Neural progenitor cell (in vitro differentiated cells): ENCODE measurements at regions not wholly inside any gene's neighbourhood (a gene's known extent, or its start where the extent isn't known, plus 50 kb on each side); places are given as distances from the start of the nearest gene placed in this dataset.

Source experiments
- DNase-seq: peaks from one replicate; pipeline ENCODE4 v3.0.0-alpha.2; 2016; ENCODE audit warnings: low spot score
- H2AFZ ChIP-seq: fragments of 200-600 bp; sonication (generic); replicated peaks from 2 replicates; pipeline ENCODE4 v1.6.1; 2016; ENCODE audit warnings: antibody characterized with exemption
- H3F3A ChIP-seq: fragments of 200-600 bp; sonication (generic); 2 replicates; pipeline ENCODE4 v1.6.1; 2016; ENCODE audit warnings: antibody characterized with exemption, low read depth
- H3K27ac ChIP-seq: fragments of 200-600 bp; sonication (generic); 2 replicates; pipeline ENCODE4 v1.5.1; 2016; ENCODE audit warnings: mild to moderate bottlenecking
- H3K27me3 ChIP-seq: fragments of 200-600 bp; sonication (generic); 2 replicates; pipeline ENCODE4 v1.6.1; 2016; ENCODE audit warnings: mild to moderate bottlenecking, moderate library complexity
- H3K36me3 ChIP-seq: fragments of 200-600 bp; sonication (generic); 2 replicates; pipeline ENCODE4 v1.5.1; 2016
- H3K4me1 ChIP-seq: fragments of 200-600 bp; sonication (generic); 2 replicates; pipeline ENCODE4 v1.6.1; 2016; ENCODE audit warnings: mixed run types
- H3K4me2 ChIP-seq: fragments of 200-600 bp; sonication (generic); 2 replicates; pipeline ENCODE4 v1.6.1; 2016
- H3K4me3 ChIP-seq: fragments of 200-600 bp; sonication (generic); 2 replicates; pipeline ENCODE4 v1.5.1; 2016
- H3K79me2 ChIP-seq: fragments of 200-600 bp; sonication (generic); 2 replicates; pipeline ENCODE4 v1.6.1; 2016; ENCODE audit warnings: low read depth
- H3K9ac ChIP-seq: fragments of 200-600 bp; sonication (generic); 2 replicates; pipeline ENCODE4 v1.6.1; 2016
- H3K9me3 ChIP-seq: fragments of 200-600 bp; sonication (generic); 2 replicates; pipeline ENCODE4 v1.5.1; 2016; ENCODE audit warnings: low read depth
- H4K20me1 ChIP-seq: fragments of 200-600 bp; sonication (generic); 2 replicates; pipeline ENCODE4 v1.6.1; 2016; ENCODE audit warnings: low read depth
- H3K27ac Mint-ChIP-seq: 3 replicates; pipeline ENCODE4 v1.8.0; 2021; ENCODE audit warnings: mixed read lengths
- H3K27me3 Mint-ChIP-seq: 2 replicates; pipeline ENCODE4 v1.8.0; 2022; ENCODE audit warnings: low read depth, mild to moderate bottlenecking, inconsistent platforms, moderate library complexity, mixed read lengths; ENCODE audit not compliant: insufficient read depth
- H3K36me3 Mint-ChIP-seq: 3 replicates; pipeline ENCODE4 v1.8.0; 2021; ENCODE audit warnings: mixed read lengths
- H3K4me1 Mint-ChIP-seq: 3 replicates; pipeline ENCODE4 v1.8.0; 2021; ENCODE audit warnings: mixed read lengths
- H3K4me3 Mint-ChIP-seq: 3 replicates; pipeline ENCODE4 v1.8.0; 2021; ENCODE audit warnings: mild to moderate bottlenecking, moderate library complexity, mixed read lengths
- H3K9me3 Mint-ChIP-seq: 3 replicates; pipeline ENCODE4 v1.8.0; 2020; ENCODE audit warnings: mixed read lengths
- EZH2 ChIP-seq: fragments of 200-600 bp; sonication (generic); IDR thresholded peaks from 2 replicates; pipeline ENCODE4 v1.6.1; 2017; ENCODE audit warnings: antibody characterized with exemption, mild to moderate bottlenecking, moderate library complexity
- EZH2phosphoT487 ChIP-seq: fragments of 200-600 bp; sonication (generic); IDR thresholded peaks from 2 replicates; pipeline ENCODE4 v1.6.1; 2017; ENCODE audit warnings: antibody characterized with exemption
- TF ChIP-seq, protein P1 (sequence below): fragments of 200-600 bp; sonication (generic); IDR thresholded peaks from 2 replicates; pipeline ENCODE4 v1.5.1; 2017; ENCODE audit warnings: antibody characterized with exemption, mild to moderate bottlenecking

DNA sequence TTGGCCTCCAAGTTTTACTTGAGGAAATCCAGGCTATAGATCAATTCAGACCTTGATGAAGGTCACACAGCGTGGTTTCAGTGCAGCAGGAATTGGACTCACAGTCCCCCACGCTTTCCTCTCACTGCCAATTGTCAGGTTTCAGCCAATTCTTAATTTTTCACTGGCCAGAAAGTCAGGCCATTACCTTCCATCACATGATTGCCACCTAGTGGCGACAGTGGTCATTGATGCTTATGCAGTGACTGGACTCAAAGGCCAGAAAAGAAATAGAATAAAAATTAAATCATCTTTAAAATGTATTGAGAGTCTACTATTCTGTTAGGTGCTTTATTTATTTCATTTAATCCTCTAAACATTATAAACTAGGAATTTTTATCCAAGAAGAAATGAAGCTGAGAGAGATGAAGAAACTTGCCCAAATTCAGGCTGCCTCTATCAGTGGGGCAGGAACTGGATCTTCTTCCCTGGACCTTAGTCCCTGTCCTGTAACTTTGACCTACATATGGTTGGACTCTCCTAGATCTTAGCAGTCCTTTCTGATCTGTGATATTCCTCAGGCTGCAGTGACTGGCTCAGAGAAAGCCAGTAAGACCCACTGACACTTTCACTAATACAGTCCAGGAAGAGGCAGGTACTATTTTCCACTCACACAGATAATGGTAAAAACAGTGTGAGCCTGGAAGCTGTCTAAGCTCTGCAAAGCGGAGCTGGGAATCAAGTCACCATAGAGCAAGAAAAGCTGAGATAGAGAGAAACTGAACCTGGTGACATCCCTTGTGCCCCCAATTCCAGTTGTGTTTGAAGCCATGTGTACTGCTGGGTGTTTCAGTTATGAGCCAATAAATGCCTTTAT is 133.3 kb downstream of the ELOVL4 start:
- H3K9me3 ChIP-seq: no peaks in the 10 kb centered on the region
- peaks cover 37% of the 10 kb centered on the region for H3F3A ChIP-seq
- Mint-ChIP-seq H3K36me3 (no peaks in the 10 kb centered on the region), H3K4me1 (peaks cover 40% of the 10 kb centered on the region), H3K4me3 (no peak overlapping the region), H3K9me3 (no peaks in the 10 kb centered on the region), H3K27me3 (peaks cover 8% of the 10 kb centered on the region), H3K27ac (peak overlapping the region; percentile 81)
- H3K27me3 ChIP-seq: no peaks in the 10 kb centered on the region
- H3K4me2 ChIP-seq: peak overlapping the region; percentile 72
- peak overlapping the region; percentile 43 for H2AFZ ChIP-seq
- H3K27ac ChIP-seq: peak overlapping the region; percentile 47
- peak; percentile 86 for DNase-seq
- no peak overlapping the region for H3K4me3 ChIP-seq
- peaks cover 43% of the 10 kb centered on the region for H3K4me1 ChIP-seq
- H3K9ac ChIP-seq: no peak overlapping the region
- H3K36me3 ChIP-seq: no peaks in the 10 kb centered on the region
- TF ChIP-seq, protein P1, sequence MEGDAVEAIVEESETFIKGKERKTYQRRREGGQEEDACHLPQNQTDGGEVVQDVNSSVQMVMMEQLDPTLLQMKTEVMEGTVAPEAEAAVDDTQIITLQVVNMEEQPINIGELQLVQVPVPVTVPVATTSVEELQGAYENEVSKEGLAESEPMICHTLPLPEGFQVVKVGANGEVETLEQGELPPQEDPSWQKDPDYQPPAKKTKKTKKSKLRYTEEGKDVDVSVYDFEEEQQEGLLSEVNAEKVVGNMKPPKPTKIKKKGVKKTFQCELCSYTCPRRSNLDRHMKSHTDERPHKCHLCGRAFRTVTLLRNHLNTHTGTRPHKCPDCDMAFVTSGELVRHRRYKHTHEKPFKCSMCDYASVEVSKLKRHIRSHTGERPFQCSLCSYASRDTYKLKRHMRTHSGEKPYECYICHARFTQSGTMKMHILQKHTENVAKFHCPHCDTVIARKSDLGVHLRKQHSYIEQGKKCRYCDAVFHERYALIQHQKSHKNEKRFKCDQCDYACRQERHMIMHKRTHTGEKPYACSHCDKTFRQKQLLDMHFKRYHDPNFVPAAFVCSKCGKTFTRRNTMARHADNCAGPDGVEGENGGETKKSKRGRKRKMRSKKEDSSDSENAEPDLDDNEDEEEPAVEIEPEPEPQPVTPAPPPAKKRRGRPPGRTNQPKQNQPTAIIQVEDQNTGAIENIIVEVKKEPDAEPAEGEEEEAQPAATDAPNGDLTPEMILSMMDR: peak; percentile 92
- no peak for TF ChIP-seq EZH2phosphoT487
- H4K20me1 ChIP-seq: no peaks in the 10 kb centered on the region
- no peaks in the 10 kb centered on the region for H3K79me2 ChIP-seq

DNA sequence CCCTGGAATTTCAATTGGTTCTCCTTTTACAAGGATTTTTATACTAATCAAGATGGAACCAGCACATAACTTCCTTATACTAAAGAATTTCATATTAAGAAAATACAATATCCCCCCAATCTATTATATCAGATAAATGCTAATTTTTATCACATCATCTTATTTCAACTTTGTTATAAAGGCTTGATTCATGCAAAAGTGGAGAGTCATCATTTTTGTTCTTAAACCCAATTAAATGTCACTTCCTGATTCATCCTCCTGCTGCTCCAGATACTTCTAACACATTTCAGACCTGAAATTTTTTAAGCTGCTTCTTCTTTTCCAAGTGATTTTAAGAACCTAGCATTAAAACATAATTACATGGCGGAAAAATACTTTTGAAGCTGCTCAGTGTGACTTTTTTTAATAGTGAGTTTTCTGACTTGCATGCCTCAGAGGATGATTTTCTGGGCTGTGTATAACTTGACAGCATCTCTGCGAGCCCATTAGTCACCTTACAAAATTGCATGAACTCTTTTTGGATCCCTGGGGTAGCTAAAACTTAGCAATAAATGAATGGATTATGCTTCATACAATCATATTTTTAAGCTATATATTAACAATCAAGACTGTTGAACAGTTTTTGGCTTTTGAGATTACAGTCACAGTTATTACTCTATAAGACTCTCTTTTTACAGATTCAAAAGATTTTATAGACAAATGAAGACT is 134.1 kb downstream of the ELOVL4 start:
- no peak for DNase-seq
- TF ChIP-seq EZH2phosphoT487 (no peak), EZH2 (no peak)
- TF ChIP-seq, protein P1: no peak
- H3K4me1 Mint-ChIP-seq: peaks cover 48% of the 10 kb centered on the region
- no peak overlapping the region for H3K4me3 Mint-ChIP-seq
- H3K27me3 Mint-ChIP-seq: peaks cover 8% of the 10 kb centered on the region
- H3K4me1 ChIP-seq: peaks cover 51% of the 10 kb centered on the region
- H3K36me3 Mint-ChIP-seq: no peaks in the 10 kb centered on the region
- H3K4me3 ChIP-seq: no peak overlapping the region
- no peaks in the 10 kb centered on the region for H3K9me3 ChIP-seq
- H3F3A ChIP-seq: peaks cover 44% of the 10 kb centered on the region
- H3K4me2 ChIP-seq: peak overlapping the region; percentile 72
- no peaks in the 10 kb centered on the region for H4K20me1 ChIP-seq
- no peak overlapping the region for H2AFZ ChIP-seq
- H3K36me3 ChIP-seq: no peaks in the 10 kb centered on the region
- H3K27ac Mint-ChIP-seq: no peak overlapping the region
- no peaks in the 10 kb centered on the region for H3K27me3 ChIP-seq
- no peak overlapping the region for H3K27ac ChIP-seq
- H3K9ac ChIP-seq: no peak overlapping the region
- H3K9me3 Mint-ChIP-seq: no peaks in the 10 kb centered on the region
- H3K79me2 ChIP-seq: no peaks in the 10 kb centered on the region

DNA sequence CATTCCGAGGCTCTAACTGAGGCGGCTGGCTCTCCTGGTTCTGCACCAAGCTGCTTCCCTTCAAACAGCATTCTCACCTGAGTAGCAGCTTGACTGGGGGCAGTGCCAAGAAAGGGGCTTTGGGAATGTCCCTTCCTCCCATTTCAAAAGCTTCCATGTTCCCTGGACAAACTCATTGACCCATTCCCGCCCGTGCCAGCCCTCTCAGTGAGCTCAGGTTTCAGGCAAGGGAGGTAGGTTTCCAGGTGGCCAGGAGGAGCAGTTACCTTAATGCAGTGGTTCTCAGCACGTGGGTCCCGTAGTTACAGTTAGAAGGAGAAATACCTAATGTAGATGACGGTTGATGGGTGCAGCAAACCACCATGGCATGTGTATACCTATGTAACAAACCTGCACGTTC is 135.2 kb downstream of the ELOVL4 start:
- Histone ChIP-seq H3K4me1 (peaks cover 59% of the 10 kb centered on the region), H3K36me3 (no peaks in the 10 kb centered on the region), H3K4me2 (peak overlapping the region; percentile 72), H3K9me3 (no peaks in the 10 kb centered on the region), H4K20me1 (no peaks in the 10 kb centered on the region), H3K27ac (no peak overlapping the region), H3K27me3 (no peaks in the 10 kb centered on the region), H3K9ac (no peak overlapping the region), H3K79me2 (no peaks in the 10 kb centered on the region), H3F3A (peaks cover 47% of the 10 kb centered on the region), H3K4me3 (no peak overlapping the region), H2AFZ (no peak overlapping the region)
- Mint-ChIP-seq H3K9me3 (peaks cover under 1% of the 10 kb centered on the region), H3K36me3 (no peaks in the 10 kb centered on the region), H3K4me3 (no peak overlapping the region), H3K4me1 (peaks cover 53% of the 10 kb centered on the region), H3K27ac (no peak overlapping the region), H3K27me3 (peaks cover 8% of the 10 kb centered on the region)
- no peak for DNase-seq
- TF ChIP-seq, protein P1: no peak
- TF ChIP-seq EZH2phosphoT487: no peak
- no peak for TF ChIP-seq EZH2
